Neural cell (in vitro differentiated cells): ENCODE measurements at regions not wholly inside any gene's neighbourhood (a gene's known extent, or its start where the extent isn't known, plus 50 kb on each side); places are given as distances from the start of the nearest gene placed in this dataset.

ENCODE experiments used
- H2AFZ ChIP-seq: fragments of 200-600, 300-800 bp; sonication (generic), shearing (Covaris generic); 2 replicates; pipeline ENCODE4 v1.6.0; 2014; ENCODE audit warnings: low read depth, mild to moderate bottlenecking, antibody characterized with exemption, low read length, moderate library complexity
- H3F3A ChIP-seq: fragments of 200-600 bp; shearing (Covaris generic); 2 replicates; pipeline ENCODE4 v1.6.1; 2016; ENCODE audit warnings: mild to moderate bottlenecking, moderate library complexity, mixed read lengths, antibody characterized with exemption, low read length; ENCODE audit not compliant: insufficient read depth, poor library complexity, severe bottlenecking
- H3K27ac ChIP-seq: fragments of 200-600, 300-800 bp; sonication (generic), shearing (Covaris generic); 2 replicates; pipeline ENCODE4 v1.5.1; 2014; ENCODE audit warnings: mild to moderate bottlenecking, low read length, moderate library complexity
- H3K27me3 ChIP-seq: fragments of 300-800, 200-600 bp; sonication (generic), shearing (Covaris generic); 2 replicates; pipeline ENCODE4 v1.6.0; 2014; ENCODE audit warnings: mild to moderate bottlenecking, low read depth, low read length, moderate library complexity; ENCODE audit not compliant: insufficient read depth
- H3K36me3 ChIP-seq: fragments of 300-800, 200-600 bp; sonication (generic), shearing (Covaris generic); 2 replicates; pipeline ENCODE4 v1.5.1; 2014; ENCODE audit warnings: mild to moderate bottlenecking, antibody characterized with exemption, low read length, moderate library complexity; ENCODE audit not compliant: insufficient read depth
- H3K4me2 ChIP-seq: fragments of 300-800, 200-600 bp; sonication (generic), shearing (Covaris generic); 2 replicates; pipeline ENCODE4 v1.6.0; 2014; ENCODE audit warnings: mild to moderate bottlenecking, low read length
- H3K4me3 ChIP-seq: fragments of 300-800, 200-600 bp; sonication (generic), shearing (Covaris generic); 2 replicates; pipeline ENCODE4 v1.5.1; 2014; ENCODE audit warnings: mild to moderate bottlenecking, low read length, moderate library complexity
- H3K79me2 ChIP-seq: fragments of 200-600 bp; shearing (Covaris generic); replicated peaks from 2 replicates; pipeline ENCODE4 v1.6.0; 2014; ENCODE audit warnings: mild to moderate bottlenecking, low read length, moderate library complexity; ENCODE audit not compliant: insufficient read depth
- H3K9ac ChIP-seq: fragments of 300-800, 200-600 bp; sonication (generic), shearing (Covaris generic); 2 replicates; pipeline ENCODE4 v1.6.1; 2016; ENCODE audit warnings: mild to moderate bottlenecking, low read length, mixed read lengths
- H3K9me2 ChIP-seq: fragments of 200-600 bp; shearing (Covaris generic); 2 replicates; pipeline ENCODE4 v1.6.1; 2016; ENCODE audit warnings: mild to moderate bottlenecking, low read length, mixed read lengths; ENCODE audit not compliant: insufficient read depth
- H3K9me3 ChIP-seq: fragments of 200-600, 300-800 bp; sonication (generic), shearing (Covaris generic); 2 replicates; pipeline ENCODE4 v1.6.1; 2016; ENCODE audit warnings: mild to moderate bottlenecking, mixed run types, low read length, moderate library complexity, mixed read lengths
- H4K20me1 ChIP-seq: fragments of 200-600 bp; shearing (Covaris generic); 2 replicates; pipeline ENCODE4 v1.6.1; 2016; ENCODE audit warnings: mild to moderate bottlenecking, mixed run types; ENCODE audit not compliant: insufficient read depth
- EP300 ChIP-seq: fragments of 450-650 bp; conservative IDR thresholded peaks from 2 replicates; pipeline ENCODE4 v1.6.1; 2014; ENCODE audit warnings: antibody characterized with exemption, mild to moderate bottlenecking, moderate library complexity; ENCODE audit not compliant: poor library complexity, severe bottlenecking
- EZH2 ChIP-seq: fragments of 200-600, 300-800 bp; shearing (Covaris generic), sonication (generic); IDR thresholded peaks from 2 replicates; pipeline ENCODE4 v1.6.1; 2014; ENCODE audit warnings: antibody characterized with exemption, low read length, borderline replicate concordance, mild to moderate bottlenecking; ENCODE audit not compliant: insufficient read depth, poor library complexity, severe bottlenecking
- MXI1 ChIP-seq: fragments of 450-650 bp; conservative IDR thresholded peaks from 2 replicates; pipeline ENCODE4 v1.6.1; 2014; ENCODE audit warnings: antibody characterized with exemption, mild to moderate bottlenecking; ENCODE audit not compliant: poor library complexity, severe bottlenecking
- POLR2AphosphoS5 ChIP-seq: IDR thresholded peaks from 2 replicates; pipeline ENCODE4 v1.6.1; 2012
- RAD21 ChIP-seq: fragments of 450-650 bp; conservative IDR thresholded peaks from 2 replicates; pipeline ENCODE4 v1.6.1; 2014; ENCODE audit warnings: antibody characterized with exemption, mild to moderate bottlenecking, moderate library complexity
- SMC3 ChIP-seq: fragments of 450-650 bp; conservative IDR thresholded peaks from 2 replicates; pipeline ENCODE4 v1.6.1; 2014; ENCODE audit warnings: antibody characterized with exemption, mild to moderate bottlenecking, moderate library complexity; ENCODE audit not compliant: poor library complexity
- TAF1 ChIP-seq: IDR thresholded peaks from 2 replicates; pipeline ENCODE4 v1.6.1; 2012; ENCODE audit warnings: low read depth
- TF ChIP-seq, protein P1 (sequence below): IDR thresholded peaks from 2 replicates; pipeline ENCODE4 v1.6.1; 2012; ENCODE audit warnings: borderline replicate concordance
- TF ChIP-seq, protein P2 (sequence below): fragments of 450-650 bp; IDR thresholded peaks from 2 replicates; pipeline ENCODE4 v1.5.1; 2014; ENCODE audit warnings: antibody characterized with exemption, mild to moderate bottlenecking, moderate library complexity; ENCODE audit not compliant: poor library complexity, severe bottlenecking

DNA sequence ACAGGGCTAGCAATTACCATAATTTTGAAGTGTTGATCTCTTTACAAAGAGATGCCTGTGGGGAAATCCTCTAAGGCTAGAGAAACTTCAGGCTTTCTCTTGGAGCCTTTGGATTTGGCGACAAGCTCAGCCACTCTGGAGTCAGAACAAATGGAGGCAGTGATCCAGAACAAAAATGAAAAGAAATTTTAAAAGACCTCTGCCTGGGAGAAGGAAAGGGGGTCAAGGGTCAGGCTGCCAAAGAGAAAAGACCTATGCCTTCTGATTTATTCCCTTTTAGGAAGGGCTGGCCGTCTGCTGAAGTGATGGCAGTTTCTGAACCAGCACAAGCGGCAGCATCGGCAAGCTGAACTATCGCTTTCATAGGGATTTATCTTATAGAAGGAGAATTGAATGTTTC is 140.8 kb upstream of the SFRP2 start:
- no peaks in the 10 kb centered on the region for H4K20me1 ChIP-seq
- H3K27me3 ChIP-seq, result no peaks in the 10 kb centered on the region

DNA sequence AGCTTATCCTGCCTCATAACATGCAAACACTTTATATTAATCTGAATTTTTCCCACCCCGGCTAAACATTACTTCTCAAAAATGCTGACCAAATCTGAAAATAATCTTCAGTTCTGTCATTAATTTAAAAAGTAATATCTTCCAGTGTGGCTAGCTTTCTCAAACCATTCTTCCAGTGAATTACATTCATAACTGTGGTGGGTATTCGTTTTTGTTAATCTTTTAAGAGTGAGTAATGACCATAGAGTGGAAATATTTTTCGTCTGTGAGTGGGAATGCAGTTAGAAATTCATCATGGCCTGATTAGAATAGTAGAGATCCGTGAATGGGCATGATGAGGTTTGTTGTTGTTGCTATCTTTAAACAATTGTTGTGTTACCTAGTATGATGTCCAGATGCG is 138.6 kb upstream of the SFRP2 start:
- Histone ChIP-seq H3K79me2 (no peaks in the 10 kb centered on the region), H3F3A (no peaks in the 10 kb centered on the region), H3K9ac (no peak overlapping the region)

More for the DNA sequence above, 140.8 kb upstream of the SFRP2 start:
- Histone ChIP-seq H3K9me2 (no peaks in the 10 kb centered on the region), H3K27ac (no peak overlapping the region), H3K4me2 (no peak overlapping the region), H3K4me3 (peak overlapping the region; percentile 16), H3K36me3 (no peaks in the 10 kb centered on the region), H3F3A (no peaks in the 10 kb centered on the region), H3K79me2 (no peaks in the 10 kb centered on the region), H3K9ac (no peak overlapping the region), H2AFZ (no peak overlapping the region), H3K9me3 (no peaks in the 10 kb centered on the region)
- TF ChIP-seq RAD21, result no peak

DNA sequence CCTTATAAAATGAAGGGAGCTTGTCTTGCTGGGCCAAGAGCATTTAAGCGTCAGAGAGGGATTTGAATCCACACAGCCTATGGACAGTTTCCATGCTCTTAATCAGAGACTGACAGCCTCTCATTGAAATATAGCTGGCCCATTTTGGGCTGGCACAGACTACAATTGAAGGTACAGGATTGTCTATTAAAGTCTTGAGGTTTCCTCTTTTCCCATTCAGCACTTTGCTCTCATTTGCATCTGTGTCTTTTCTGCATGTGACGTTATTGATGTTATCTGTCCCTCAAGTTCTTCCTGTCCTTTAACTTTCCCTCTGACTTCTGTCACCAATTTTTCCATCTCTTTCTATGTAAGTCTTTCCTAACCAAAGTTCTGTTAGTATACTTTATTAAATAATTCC is 133.3 kb upstream of the SFRP2 start:
- Histone ChIP-seq H3F3A (no peaks in the 10 kb centered on the region), H3K9me3 (no peaks in the 10 kb centered on the region), H3K27ac (no peak overlapping the region), H3K9me2 (no peaks in the 10 kb centered on the region), H3K79me2 (no peaks in the 10 kb centered on the region), H3K4me2 (no peak overlapping the region), H3K27me3 (no peaks in the 10 kb centered on the region), H3K4me3 (no peak overlapping the region), H2AFZ (no peak overlapping the region), H4K20me1 (no peaks in the 10 kb centered on the region), H3K9ac (no peak overlapping the region), H3K36me3 (no peaks in the 10 kb centered on the region)
- TF ChIP-seq TAF1 (no peak), POLR2AphosphoS5 (no peak), SMC3 (no peak), MXI1 (no peak), RAD21 (no peak), EP300 (no peak), EZH2 (no peak)
- TF ChIP-seq, protein P1, sequence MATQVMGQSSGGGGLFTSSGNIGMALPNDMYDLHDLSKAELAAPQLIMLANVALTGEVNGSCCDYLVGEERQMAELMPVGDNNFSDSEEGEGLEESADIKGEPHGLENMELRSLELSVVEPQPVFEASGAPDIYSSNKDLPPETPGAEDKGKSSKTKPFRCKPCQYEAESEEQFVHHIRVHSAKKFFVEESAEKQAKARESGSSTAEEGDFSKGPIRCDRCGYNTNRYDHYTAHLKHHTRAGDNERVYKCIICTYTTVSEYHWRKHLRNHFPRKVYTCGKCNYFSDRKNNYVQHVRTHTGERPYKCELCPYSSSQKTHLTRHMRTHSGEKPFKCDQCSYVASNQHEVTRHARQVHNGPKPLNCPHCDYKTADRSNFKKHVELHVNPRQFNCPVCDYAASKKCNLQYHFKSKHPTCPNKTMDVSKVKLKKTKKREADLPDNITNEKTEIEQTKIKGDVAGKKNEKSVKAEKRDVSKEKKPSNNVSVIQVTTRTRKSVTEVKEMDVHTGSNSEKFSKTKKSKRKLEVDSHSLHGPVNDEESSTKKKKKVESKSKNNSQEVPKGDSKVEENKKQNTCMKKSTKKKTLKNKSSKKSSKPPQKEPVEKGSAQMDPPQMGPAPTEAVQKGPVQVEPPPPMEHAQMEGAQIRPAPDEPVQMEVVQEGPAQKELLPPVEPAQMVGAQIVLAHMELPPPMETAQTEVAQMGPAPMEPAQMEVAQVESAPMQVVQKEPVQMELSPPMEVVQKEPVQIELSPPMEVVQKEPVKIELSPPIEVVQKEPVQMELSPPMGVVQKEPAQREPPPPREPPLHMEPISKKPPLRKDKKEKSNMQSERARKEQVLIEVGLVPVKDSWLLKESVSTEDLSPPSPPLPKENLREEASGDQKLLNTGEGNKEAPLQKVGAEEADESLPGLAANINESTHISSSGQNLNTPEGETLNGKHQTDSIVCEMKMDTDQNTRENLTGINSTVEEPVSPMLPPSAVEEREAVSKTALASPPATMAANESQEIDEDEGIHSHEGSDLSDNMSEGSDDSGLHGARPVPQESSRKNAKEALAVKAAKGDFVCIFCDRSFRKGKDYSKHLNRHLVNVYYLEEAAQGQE, result no peak
- TF ChIP-seq, protein P2, sequence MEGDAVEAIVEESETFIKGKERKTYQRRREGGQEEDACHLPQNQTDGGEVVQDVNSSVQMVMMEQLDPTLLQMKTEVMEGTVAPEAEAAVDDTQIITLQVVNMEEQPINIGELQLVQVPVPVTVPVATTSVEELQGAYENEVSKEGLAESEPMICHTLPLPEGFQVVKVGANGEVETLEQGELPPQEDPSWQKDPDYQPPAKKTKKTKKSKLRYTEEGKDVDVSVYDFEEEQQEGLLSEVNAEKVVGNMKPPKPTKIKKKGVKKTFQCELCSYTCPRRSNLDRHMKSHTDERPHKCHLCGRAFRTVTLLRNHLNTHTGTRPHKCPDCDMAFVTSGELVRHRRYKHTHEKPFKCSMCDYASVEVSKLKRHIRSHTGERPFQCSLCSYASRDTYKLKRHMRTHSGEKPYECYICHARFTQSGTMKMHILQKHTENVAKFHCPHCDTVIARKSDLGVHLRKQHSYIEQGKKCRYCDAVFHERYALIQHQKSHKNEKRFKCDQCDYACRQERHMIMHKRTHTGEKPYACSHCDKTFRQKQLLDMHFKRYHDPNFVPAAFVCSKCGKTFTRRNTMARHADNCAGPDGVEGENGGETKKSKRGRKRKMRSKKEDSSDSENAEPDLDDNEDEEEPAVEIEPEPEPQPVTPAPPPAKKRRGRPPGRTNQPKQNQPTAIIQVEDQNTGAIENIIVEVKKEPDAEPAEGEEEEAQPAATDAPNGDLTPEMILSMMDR, result no peak

More for the DNA sequence above, 138.6 kb upstream of the SFRP2 start:
- Histone ChIP-seq H3K9me2 (no peaks in the 10 kb centered on the region), H3K36me3 (no peaks in the 10 kb centered on the region), H4K20me1 (no peaks in the 10 kb centered on the region), H3K27me3 (no peaks in the 10 kb centered on the region), H3K27ac (no peak overlapping the region), H2AFZ (no peak overlapping the region), H3K4me2 (no peak overlapping the region), H3K4me3 (no peak overlapping the region), H3K9me3 (no peaks in the 10 kb centered on the region)
- TF ChIP-seq RAD21 (no peak), SMC3 (no peak)
